Uterus (tissue), 2 donors: ENCODE measurements at regions not wholly inside any gene's neighbourhood (a gene's known extent, or its start where the extent isn't known, plus 50 kb on each side); places are given as distances from the start of the nearest gene placed in this dataset.

Experiments
- POLR2A ChIP-seq, 2 donors: fragments of 450-650 bp; IDR thresholded peaks; one replicate each; pipeline ENCODE4 v1.6.1; 2016; ENCODE audit warnings: antibody characterized with exemption in 2 of 2, mild to moderate bottlenecking in 1 of 2, moderate library complexity in 1 of 2
- TF ChIP-seq, protein P1 (sequence below), 4 experiments: fragments of 200-600 bp in 2 of 4; fragments of 450-650 bp in 2 of 4; sonication (generic) in 2 of 4; IDR thresholded peaks; one replicate each; pipeline ENCODE4 v1.5.1; 2016 to 2019; ENCODE audit warnings: antibody characterized with exemption in 4 of 4, mild to moderate bottlenecking in 2 of 4, moderate library complexity in 1 of 4

- TF ChIP-seq, protein P1, sequence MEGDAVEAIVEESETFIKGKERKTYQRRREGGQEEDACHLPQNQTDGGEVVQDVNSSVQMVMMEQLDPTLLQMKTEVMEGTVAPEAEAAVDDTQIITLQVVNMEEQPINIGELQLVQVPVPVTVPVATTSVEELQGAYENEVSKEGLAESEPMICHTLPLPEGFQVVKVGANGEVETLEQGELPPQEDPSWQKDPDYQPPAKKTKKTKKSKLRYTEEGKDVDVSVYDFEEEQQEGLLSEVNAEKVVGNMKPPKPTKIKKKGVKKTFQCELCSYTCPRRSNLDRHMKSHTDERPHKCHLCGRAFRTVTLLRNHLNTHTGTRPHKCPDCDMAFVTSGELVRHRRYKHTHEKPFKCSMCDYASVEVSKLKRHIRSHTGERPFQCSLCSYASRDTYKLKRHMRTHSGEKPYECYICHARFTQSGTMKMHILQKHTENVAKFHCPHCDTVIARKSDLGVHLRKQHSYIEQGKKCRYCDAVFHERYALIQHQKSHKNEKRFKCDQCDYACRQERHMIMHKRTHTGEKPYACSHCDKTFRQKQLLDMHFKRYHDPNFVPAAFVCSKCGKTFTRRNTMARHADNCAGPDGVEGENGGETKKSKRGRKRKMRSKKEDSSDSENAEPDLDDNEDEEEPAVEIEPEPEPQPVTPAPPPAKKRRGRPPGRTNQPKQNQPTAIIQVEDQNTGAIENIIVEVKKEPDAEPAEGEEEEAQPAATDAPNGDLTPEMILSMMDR (IDR thresholded peaks at IDR 0.05): no peak
- no peak for TF ChIP-seq POLR2A (IDR thresholded peaks at IDR 0.05)
Measured at GRCh38 chr1:191912517-191912916, 245.7 kb upstream of the RGS18 start.
